GM12878 (cell line): ENCODE measurements at regions not wholly inside any gene's neighbourhood (a gene's known extent, or its start where the extent isn't known, plus 50 kb on each side); places are given as distances from the start of the nearest gene placed in this dataset.

Source experiments
- EP300 ChIP-seq, 2 experiments: fragments of 150-350 bp in 1 of 2; IDR thresholded peaks; 2 replicates each; pipeline ENCODE4 v1.6.1; 2011 to 2012; ENCODE audit warnings: low read depth in 2 of 2, low read length in 2 of 2, borderline replicate concordance in 1 of 2, improper control_type of control experiment in 1 of 2, inconsistent platforms in 1 of 2; ENCODE audit not compliant: control insufficient read depth in 1 of 2
- GATAD2B ChIP-seq: fragments of 450-650 bp; conservative IDR thresholded peaks from 2 replicates; pipeline ENCODE4 v1.6.1; 2017; ENCODE audit warnings: low read depth, mild to moderate bottlenecking, moderate library complexity
- KAT2A ChIP-seq: conservative IDR thresholded peaks from 2 replicates; pipeline ENCODE4 v1.6.1; 2011; ENCODE audit warnings: low read depth, low read length; ENCODE audit not compliant: control insufficient read depth
- MTA3 ChIP-seq: IDR thresholded peaks from 2 replicates; pipeline ENCODE4 v1.6.1; 2012; ENCODE audit warnings: low read length, inconsistent platforms, borderline replicate concordance
- NR2C2 ChIP-seq: IDR thresholded peaks from 2 replicates; pipeline ENCODE4 v1.6.1; 2011; ENCODE audit warnings: borderline replicate concordance, low read depth; ENCODE audit not compliant: control insufficient read depth, insufficient read length
- POLR2A ChIP-seq: IDR thresholded peaks from 2 replicates; pipeline ENCODE4 v1.6.1; 2011; ENCODE audit warnings: low read depth, mild to moderate bottlenecking, low read length
- RAD21 ChIP-seq: IDR thresholded peaks from 2 replicates; pipeline ENCODE4 v1.6.1; 2011; ENCODE audit warnings: mild to moderate bottlenecking, low read depth, low read length, moderate library complexity; ENCODE audit not compliant: insufficient read depth
- TCF12 ChIP-seq: IDR thresholded peaks from 2 replicates; pipeline ENCODE4 v1.6.1; 2011; ENCODE audit warnings: low read depth, mild to moderate bottlenecking, low read length
- YY1 ChIP-seq: IDR thresholded peaks from 2 replicates; pipeline ENCODE4 v1.6.1; 2011; ENCODE audit warnings: low read depth, mild to moderate bottlenecking, low read length
- ZNF274 ChIP-seq: IDR thresholded peaks from one replicate; pipeline ENCODE4 v1.8.0; 2011; ENCODE audit not compliant: insufficient read length, insufficient read depth
- TF ChIP-seq, protein P1 (sequence below), 3 experiments: IDR thresholded peaks in 2 of 3; conservative IDR thresholded peaks in 1 of 3; 2 replicates each; pipeline ENCODE4 v1.5.1; 2011; ENCODE audit warnings: low read depth in 3 of 3, low read length in 3 of 3, mild to moderate bottlenecking in 3 of 3, control low read depth in 2 of 3, moderate library complexity in 2 of 3, inconsistent platforms in 1 of 3, mixed read lengths in 1 of 3; ENCODE audit not compliant: control insufficient read depth in 2 of 3, insufficient read depth in 1 of 3; ENCODE audit errors: extremely low read depth in 1 of 3
- TF ChIP-seq, protein P2 (sequence below): IDR thresholded peaks from 2 replicates; pipeline ENCODE4 v1.6.1; 2012; ENCODE audit warnings: mild to moderate bottlenecking, low read depth, low read length

DNA sequence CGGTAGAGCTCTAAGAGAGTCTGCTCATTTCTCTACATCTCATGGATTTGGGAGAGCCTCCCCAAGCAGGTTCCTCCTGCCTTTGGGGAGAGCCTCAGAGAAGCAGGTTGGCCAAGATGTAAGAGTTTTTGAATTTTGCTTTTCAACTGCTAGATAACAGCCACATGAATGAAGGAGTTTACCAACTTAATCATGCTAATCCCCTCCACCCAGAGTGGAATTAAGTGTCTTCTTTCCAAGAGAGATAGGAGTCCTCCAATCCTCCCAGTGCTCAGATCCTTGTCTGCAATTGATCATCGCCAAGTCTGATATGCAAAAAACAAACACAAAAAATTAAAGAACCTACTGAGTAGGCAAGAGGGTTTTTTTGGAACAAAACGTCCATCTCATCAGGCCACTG is 99.4 kb upstream of the MAP3K1 start:
- TF ChIP-seq TCF12 (no peak), GATAD2B (no peak), EP300 (IDR thresholded peaks at IDR 0.05; ENCODE audit: borderline replicate concordance in 1 of 2, control insufficient read depth in 1 of 2, low read depth in 2 of 2, low read length in 2 of 2) (no peak), YY1 (no peak), MTA3 (no peak), NR2C2 (no peak), KAT2A (no peak), POLR2A (no peak), ZNF274 (no peak), RAD21 (no peak)
- TF ChIP-seq, protein P1, sequence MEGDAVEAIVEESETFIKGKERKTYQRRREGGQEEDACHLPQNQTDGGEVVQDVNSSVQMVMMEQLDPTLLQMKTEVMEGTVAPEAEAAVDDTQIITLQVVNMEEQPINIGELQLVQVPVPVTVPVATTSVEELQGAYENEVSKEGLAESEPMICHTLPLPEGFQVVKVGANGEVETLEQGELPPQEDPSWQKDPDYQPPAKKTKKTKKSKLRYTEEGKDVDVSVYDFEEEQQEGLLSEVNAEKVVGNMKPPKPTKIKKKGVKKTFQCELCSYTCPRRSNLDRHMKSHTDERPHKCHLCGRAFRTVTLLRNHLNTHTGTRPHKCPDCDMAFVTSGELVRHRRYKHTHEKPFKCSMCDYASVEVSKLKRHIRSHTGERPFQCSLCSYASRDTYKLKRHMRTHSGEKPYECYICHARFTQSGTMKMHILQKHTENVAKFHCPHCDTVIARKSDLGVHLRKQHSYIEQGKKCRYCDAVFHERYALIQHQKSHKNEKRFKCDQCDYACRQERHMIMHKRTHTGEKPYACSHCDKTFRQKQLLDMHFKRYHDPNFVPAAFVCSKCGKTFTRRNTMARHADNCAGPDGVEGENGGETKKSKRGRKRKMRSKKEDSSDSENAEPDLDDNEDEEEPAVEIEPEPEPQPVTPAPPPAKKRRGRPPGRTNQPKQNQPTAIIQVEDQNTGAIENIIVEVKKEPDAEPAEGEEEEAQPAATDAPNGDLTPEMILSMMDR (IDR thresholded peaks at IDR 0.05 in 2 of 3, conservative IDR thresholded peaks at IDR 0.05 in 1 of 3; ENCODE audit: control insufficient read depth in 2 of 3, extremely low read depth in 1 of 3, insufficient read depth in 1 of 3, low read depth in 3 of 3, low read length in 3 of 3), result no peak
- TF ChIP-seq, protein P2, sequence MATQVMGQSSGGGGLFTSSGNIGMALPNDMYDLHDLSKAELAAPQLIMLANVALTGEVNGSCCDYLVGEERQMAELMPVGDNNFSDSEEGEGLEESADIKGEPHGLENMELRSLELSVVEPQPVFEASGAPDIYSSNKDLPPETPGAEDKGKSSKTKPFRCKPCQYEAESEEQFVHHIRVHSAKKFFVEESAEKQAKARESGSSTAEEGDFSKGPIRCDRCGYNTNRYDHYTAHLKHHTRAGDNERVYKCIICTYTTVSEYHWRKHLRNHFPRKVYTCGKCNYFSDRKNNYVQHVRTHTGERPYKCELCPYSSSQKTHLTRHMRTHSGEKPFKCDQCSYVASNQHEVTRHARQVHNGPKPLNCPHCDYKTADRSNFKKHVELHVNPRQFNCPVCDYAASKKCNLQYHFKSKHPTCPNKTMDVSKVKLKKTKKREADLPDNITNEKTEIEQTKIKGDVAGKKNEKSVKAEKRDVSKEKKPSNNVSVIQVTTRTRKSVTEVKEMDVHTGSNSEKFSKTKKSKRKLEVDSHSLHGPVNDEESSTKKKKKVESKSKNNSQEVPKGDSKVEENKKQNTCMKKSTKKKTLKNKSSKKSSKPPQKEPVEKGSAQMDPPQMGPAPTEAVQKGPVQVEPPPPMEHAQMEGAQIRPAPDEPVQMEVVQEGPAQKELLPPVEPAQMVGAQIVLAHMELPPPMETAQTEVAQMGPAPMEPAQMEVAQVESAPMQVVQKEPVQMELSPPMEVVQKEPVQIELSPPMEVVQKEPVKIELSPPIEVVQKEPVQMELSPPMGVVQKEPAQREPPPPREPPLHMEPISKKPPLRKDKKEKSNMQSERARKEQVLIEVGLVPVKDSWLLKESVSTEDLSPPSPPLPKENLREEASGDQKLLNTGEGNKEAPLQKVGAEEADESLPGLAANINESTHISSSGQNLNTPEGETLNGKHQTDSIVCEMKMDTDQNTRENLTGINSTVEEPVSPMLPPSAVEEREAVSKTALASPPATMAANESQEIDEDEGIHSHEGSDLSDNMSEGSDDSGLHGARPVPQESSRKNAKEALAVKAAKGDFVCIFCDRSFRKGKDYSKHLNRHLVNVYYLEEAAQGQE, result no peak
